Ovary (tissue), 7 donors: ENCODE measurements at regions not wholly inside any gene's neighbourhood (a gene's known extent, or its start where the extent isn't known, plus 50 kb on each side); places are given as distances from the start of the nearest gene placed in this dataset.

Experiments used
- DNase-seq, 5 donors: peaks; one replicate each; pipeline ENCODE4 v3.0.0-alpha.2; 2019 to 2020
- H3K27ac ChIP-seq, 2 donors: fragments of 200-600 bp; one replicate each; pipeline versions ENCODE4 v1.5.1 to v1.8.0; 2019 to 2022
- H3K27me3 ChIP-seq: fragments of 200-600 bp; one replicate; pipeline ENCODE4 v1.8.0; 2022
- H3K36me3 ChIP-seq: fragments of 200-600 bp; sonication (generic); one replicate; pipeline ENCODE4 v1.5.1; 2019
- H3K4me1 ChIP-seq: one replicate; pipeline ENCODE4 v1.8.1; 2013; ENCODE audit warnings: mild to moderate bottlenecking, moderate library complexity; ENCODE audit not compliant: insufficient read depth
- H3K4me3 ChIP-seq: fragments of 200-600 bp; sonication (generic); one replicate; pipeline ENCODE4 v1.5.1; 2017
- H3K9me3 ChIP-seq, 2 donors: fragments of 200-600 bp in 1 of 2; sonication (generic) in 1 of 2; one replicate each; pipeline versions ENCODE4 v1.5.1 to v1.8.1; 2013 to 2019; ENCODE audit warnings: mild to moderate bottlenecking in 1 of 2, moderate library complexity in 1 of 2
- CTCF ChIP-seq, 3 donors: fragments of 450-650 bp in 2 of 3; fragments of 200-600 bp in 1 of 3; IDR thresholded peaks; one replicate each; pipeline versions ENCODE4 v1.5.1 to v1.8.0; 2016 to 2022; ENCODE audit warnings: antibody characterized with exemption in 3 of 3, mild to moderate bottlenecking in 1 of 3
- EP300 ChIP-seq: sonication (generic); formaldehyde crosslinking; IDR thresholded peaks from one replicate; pipeline ENCODE4 v1.6.1; 2017; ENCODE audit warnings: antibody characterized with exemption
- POLR2A ChIP-seq: fragments of 450-650 bp; IDR thresholded peaks from one replicate; pipeline ENCODE4 v1.6.1; 2017; ENCODE audit warnings: antibody characterized with exemption, mild to moderate bottlenecking, moderate library complexity
- WGBS, 3 donors: extraction: QIAGEN DNeasy Blood & Tissue Kit in 1 of 3; methylation state at CpG; one replicate each; pipeline versions ENCODE4 v1.1.5 to v1.1.7; 2013 to 2017; 5-methylcytosine and 5-hydroxymethylcytosine counted together
- intact Hi-C, 4 donors: fragments of 100-400 bp; cut with DNase I; formaldehyde crosslinking; loops; one replicate each; pipeline versions ENCODE4 v1.11.0 to v1.15.1; 2022 to 2023
- donor health status: DM: no; HTN: no; CAD: no; lungs with moderate emphysema.
- donor health status: DM: no; HTN: no; CAD: no.
- donor health status: Bipolar disorder and iron deficiency.
- donor health status: DM: no; HTN: no; CAD: no.
- donor health status: DM: yes; HTN: yes; CAD: no.

DNA sequence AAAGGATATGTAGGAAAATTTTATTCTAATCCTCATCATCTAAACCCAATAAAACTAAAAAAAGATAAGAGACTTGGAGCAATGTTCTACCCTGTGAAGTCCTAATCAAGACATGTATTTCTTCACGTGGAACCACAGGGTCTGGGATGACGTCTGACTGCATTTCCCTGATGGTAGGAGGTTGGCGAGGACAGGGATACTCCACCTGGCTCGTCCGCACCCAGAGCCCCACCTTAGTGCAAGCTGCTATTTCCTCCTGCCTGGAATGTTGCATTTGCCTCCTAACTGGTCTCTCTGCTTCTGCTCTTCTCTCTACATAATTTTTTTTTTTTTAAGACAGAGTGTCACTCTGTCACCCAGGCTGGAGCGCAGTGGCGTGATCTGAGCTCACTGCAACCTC lies 57.7 kb upstream of the RASGRP1 start:
- H3K4me3 ChIP-seq: no peak overlapping the region
- no peak for DNase-seq
- intact Hi-C loops: loop anchor here in 1 of 4 donors (5.0 kb wide), 1 partner anchor 50 kb away; no protein-coding TSS in a partner anchor
- H3K36me3 ChIP-seq: no peaks in the 10 kb centered on the region
- H3K9me3 ChIP-seq: no peaks in the 10 kb centered on the region
- no peaks in the 10 kb centered on the region for H3K27me3 ChIP-seq
- H3K4me1 ChIP-seq: no peaks in the 10 kb centered on the region
- H3K27ac ChIP-seq: no peak overlapping the region
- TF ChIP-seq EP300 (no peak), CTCF (IDR thresholded peaks at IDR 0.05) (no peak), POLR2A (no peak)
- WGBS, 3 donors: 84 to 86% (median 84%) methylated on average over 7 of the region's 7 CpGs

- no peaks in the 10 kb centered on the region for H3K36me3 ChIP-seq
- no peaks in the 10 kb centered on the region for H3K9me3 ChIP-seq
- intact Hi-C loops: loop anchor here in 1 of 4 donors (5.0 kb wide), 1 partner anchor 51 kb away; no protein-coding TSS in a partner anchor
- no peak for DNase-seq
- TF ChIP-seq CTCF (IDR thresholded peaks at IDR 0.05): no peak
- no peak for TF ChIP-seq POLR2A
- TF ChIP-seq EP300: no peak
- H3K27ac ChIP-seq: no peak overlapping the region
- no peaks in the 10 kb centered on the region for H3K27me3 ChIP-seq
- 85 to 90% (median 88%) methylated on average over 5 of the region's 5 CpGs for WGBS, 3 donors
- no peaks in the 10 kb centered on the region for H3K4me1 ChIP-seq
- H3K4me3 ChIP-seq: no peak overlapping the region
Observed at GRCh38 chr15:38622908-38623307, 58.3 kb upstream of the RASGRP1 start.

- 59 to 67% (median 63%) methylated on average over 5 of the region's 5 CpGs for WGBS, 3 donors
- no peak for TF ChIP-seq EP300
- no peak for TF ChIP-seq CTCF (IDR thresholded peaks at IDR 0.05)
- TF ChIP-seq POLR2A: no peak
- Histone ChIP-seq H3K36me3 (no peaks in the 10 kb centered on the region), H3K4me1 (no peaks in the 10 kb centered on the region), H3K27me3 (no peaks in the 10 kb centered on the region), H3K4me3 (no peak overlapping the region), H3K9me3 (no peaks in the 10 kb centered on the region), H3K27ac (no peak overlapping the region)
- intact Hi-C loops: loop anchor here in 1 of 4 donors (5.0 kb wide), 1 partner anchor 51 kb away; no protein-coding TSS in a partner anchor
- DNase-seq: no peak
Observed at GRCh38 chr15:38623744-38624143, 59.1 kb upstream of the RASGRP1 start.

- no peak for DNase-seq
- TF ChIP-seq POLR2A: no peak
- TF ChIP-seq CTCF (IDR thresholded peaks at IDR 0.05): no peak
- TF ChIP-seq EP300: no peak
- Histone ChIP-seq H3K4me3 (no peak overlapping the region), H3K4me1 (no peaks in the 10 kb centered on the region), H3K36me3 (no peaks in the 10 kb centered on the region), H3K27me3 (no peaks in the 10 kb centered on the region), H3K9me3 (no peaks in the 10 kb centered on the region), H3K27ac (no peak overlapping the region)
- 66 to 70% (median 68%) methylated on average over 8 of the region's 8 CpGs for WGBS, 3 donors
- intact Hi-C loops: loop anchor here in 1 of 4 donors (5.0 kb wide), 1 partner anchor 52 kb away; no protein-coding TSS in a partner anchor
Observed at GRCh38 chr15:38624244-38625205, 59.9 kb upstream of the RASGRP1 start.
